ENCODE measurements at regions not wholly inside any gene's neighbourhood (a gene's known extent, or its start where the extent isn't known, plus 50 kb on each side); places are given as distances from the start of the nearest gene placed in this dataset.
A peak's percentile ranks its signal among the peaks of the same experiment; 100 is the strongest.

DNA sequence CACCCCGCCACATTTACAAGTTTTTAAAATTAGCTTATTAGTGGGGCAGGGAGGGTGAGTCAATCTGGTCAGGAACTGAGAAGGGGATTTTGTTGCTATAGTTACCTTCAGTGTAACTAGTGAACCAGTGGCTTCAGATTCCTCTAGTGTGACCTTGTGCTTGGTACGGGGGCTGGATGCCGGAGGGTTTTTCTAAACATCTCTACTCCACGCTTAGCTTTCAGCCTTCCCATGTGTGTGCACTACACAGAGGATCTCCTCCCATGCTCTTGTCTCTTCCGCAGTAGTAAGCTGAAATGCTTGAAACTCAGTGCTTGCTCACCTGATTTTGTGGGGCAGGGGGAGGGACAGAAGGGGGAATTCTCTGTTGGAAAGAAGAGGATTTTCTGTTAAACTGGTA lies 67.9 kb upstream of the AKAP13 start:
- DNase-seq, result no peak

DNA sequence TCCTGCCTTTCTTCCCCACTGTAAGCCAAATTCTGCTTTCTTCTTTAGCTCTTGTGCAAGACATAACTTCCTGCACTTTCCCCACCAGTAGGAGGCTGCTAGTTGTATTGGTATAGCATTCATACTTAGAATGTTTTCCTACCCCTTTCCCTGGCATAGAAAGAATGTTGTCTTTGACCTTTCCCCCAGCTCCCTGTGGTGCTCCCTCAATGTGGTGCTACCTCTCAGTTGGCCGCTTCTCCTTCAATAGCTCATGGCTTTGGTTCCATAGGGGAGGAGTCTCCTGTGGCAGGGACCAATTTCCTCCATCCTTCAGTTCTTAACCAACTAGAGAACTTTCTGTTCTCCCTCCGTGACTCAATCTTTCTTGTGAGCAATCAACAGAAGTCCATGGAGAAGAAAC lies 67.5 kb upstream of the AKAP13 start:
- no peak for DNase-seq

DNA sequence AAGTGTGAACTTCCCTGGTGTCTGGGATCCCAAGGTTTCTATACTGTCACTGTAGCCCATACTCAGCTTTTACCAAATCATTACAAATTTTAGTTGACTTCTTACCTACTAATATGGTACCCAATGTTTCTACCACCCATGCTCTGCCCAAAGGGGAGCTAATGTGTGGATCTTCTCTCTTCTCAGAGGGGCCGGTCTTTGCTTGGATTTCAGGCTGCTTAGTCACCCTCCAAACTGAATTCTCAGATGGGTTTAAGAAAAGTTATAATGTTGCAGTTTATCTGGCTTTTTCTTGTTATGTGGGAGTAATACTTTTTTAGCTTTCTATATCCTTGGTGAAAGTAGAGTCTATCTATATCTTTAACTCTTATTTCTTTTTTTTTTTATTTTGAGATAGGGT lies 67.1 kb upstream of the AKAP13 start:
- DNase-seq, result no peak

DNA sequence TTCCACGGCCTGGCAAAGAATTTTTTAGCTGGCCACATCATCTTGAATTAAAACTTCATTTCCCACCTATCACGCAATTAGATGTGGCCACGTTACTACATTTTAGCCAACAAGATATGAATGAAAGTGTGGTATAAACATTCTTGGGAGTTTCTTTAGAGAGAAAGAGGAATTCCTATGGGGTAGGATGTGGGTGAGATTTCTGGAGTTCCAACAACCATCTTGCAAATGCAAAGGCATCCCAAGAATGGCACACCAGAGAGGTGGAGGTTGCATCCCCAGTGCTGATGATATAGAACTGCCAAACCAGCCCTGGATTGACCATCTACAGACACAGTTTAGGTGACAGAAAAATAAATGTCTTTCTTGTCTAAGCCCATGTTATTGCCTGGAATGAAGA lies 66.3 kb upstream of the AKAP13 start:
- DNase-seq, result no peak

DNA sequence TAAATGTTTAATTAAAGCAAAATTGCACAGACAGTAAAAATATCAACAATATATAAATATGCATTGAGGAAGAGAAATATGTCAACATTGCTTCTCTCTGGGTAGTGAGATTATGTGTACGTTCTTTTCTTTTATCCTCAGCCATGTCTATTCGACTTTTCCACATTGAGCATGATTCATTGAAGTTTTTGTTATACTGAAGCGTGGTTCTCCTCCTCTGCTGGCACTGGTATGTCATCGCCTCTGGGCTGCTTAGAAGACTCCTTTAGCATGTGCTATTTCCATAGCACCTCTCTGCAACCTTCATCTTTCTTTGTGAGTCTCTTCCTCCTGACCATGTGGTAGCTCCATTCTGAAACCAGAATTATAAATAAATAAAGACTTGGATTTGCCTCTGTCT lies 65.8 kb upstream of the AKAP13 start:
- no peak for DNase-seq

DNA sequence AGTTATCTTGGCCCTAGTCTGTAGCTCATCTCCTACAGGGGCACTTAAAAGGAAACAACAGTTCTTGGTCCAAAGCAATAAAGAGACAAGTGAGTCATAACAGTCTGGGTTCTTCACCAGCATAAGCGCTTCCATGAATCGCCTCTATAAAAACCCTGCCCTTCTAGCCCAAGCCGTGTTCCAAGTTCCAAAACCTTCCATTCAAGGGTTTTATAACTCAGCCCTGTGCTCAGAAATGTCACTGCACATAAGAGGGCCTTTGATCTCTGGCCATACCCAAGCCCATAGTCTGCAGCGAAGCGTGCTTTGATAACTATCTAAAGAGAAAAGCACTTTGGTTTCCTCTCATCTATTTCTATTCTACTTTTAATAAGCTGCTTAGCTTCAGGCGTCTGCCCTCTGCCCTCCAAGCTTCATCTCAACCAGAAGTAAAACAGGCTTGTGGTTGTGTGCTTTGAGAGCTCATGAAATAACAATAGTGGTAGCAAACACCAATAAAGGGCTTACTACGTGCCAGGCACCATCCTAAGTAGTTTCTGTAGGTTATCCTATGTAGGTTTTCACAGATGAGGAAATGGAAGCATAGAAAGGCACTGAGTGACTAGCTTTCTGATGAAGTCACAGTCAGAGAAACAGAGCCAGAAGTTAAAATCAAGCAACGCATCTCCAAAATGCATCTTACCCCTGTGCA lies 64.0 kb upstream of the AKAP13 start:
- DNase-seq, result peak; percentile 50

DNA sequence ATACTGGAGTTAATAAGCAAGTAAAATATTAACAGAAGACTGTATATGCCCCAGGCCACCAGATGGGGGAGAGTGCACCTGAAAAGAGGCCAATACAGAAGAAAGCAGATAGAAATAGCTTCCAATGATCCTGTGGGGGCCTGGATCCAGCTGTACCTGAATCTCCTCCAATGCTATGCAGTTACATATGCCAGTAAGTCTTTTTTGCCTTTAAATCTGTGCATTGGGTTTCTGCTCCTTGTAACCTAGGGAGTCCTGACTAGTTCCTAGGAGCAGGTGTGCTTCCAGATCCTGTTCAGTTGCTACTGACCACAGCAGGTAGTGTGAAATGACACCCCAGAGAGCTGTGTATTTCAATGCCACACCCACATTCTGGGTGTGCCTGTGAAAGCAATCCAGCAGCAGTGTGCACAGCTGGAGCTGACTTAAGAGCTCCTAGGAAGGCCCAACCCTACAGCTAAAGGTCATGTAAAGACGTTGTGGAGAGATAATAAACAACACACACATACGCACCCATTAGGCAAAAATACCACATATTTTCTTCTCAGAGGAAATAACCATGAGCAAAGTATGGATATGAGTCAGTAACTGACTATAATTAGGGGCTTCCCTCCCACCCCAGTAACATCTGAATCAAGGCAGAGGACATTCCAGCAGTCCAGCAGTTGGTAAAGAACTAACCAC lies 62.2 kb upstream of the AKAP13 start:
- DNase-seq, result peak; percentile 40

DNA sequence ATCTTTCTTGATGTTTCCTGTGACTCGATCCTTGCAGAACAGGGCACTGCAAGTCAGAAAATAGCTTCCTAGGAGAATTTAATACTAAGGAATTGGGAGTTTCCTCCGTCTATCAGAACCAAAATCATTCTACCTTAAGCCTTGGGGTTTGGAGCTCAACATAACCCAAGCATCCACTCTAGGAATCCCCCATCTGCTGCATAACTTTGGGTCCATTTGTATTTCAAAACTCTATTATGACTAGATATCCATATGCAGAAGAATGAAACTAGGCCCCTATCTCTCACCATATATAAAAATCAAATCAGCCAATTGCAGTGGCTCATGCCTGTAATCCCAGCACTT lies 61.7 kb upstream of the AKAP13 start:
- no peak for DNase-seq

DNA sequence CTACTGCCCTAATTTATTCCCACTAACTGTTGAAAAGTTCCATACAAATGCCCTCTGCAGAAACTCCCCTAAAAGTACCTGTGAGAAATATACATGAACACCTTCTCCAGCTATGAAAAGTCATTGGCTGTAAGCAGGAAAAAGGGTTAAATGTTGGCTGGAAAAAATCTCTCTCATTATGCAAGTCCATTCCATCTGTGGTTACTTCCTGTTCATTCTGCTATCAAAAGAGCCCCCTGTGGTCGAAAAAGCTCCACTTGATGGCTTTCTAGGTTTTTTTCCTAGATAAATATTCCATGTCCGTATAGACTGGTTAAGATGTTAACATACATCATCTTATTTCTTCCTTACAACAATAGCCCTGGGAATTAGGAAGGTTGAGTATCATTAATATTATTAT lies 56.2 kb upstream of the AKAP13 start:
- no peak for DNase-seq

DNA sequence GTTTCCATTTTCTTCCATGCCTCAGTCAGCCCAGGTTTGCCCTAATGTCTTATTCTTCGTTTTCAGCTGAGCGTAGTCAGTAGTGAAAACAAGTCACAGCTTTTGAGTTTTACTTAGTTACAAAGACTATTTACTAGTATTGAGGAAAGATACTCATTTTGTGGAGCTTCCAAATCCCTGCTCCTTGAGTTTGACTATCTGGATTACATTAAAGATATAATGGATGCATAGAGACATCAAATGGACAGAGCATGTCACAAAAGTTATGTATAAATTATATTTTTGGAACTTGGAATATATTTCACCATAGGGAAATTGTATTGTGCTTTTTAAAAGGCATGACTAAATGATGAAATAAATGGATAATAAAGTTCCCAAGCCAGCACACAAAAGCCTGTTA lies 54.6 kb upstream of the AKAP13 start:
- DNase-seq, result no peak

DNA sequence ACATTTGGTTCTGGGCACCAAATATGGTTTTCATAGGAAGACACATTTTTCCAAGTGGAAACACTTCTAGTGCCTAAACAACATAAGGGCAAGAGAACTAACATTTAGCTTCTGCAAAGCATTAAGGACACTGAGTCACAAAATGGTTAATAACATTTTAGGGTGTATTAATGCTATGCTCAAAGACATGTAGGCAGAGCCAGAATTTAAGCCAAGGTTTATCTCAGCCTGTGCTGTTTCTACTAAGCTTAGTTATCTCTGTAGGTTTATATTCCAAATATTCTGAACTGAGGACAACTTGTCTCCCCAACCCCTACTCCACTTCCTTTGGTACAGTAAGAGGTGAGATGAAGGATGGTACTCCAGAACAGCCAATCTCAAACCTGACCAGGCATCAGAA lies 54.1 kb upstream of the AKAP13 start:
- no peak for DNase-seq

DNA sequence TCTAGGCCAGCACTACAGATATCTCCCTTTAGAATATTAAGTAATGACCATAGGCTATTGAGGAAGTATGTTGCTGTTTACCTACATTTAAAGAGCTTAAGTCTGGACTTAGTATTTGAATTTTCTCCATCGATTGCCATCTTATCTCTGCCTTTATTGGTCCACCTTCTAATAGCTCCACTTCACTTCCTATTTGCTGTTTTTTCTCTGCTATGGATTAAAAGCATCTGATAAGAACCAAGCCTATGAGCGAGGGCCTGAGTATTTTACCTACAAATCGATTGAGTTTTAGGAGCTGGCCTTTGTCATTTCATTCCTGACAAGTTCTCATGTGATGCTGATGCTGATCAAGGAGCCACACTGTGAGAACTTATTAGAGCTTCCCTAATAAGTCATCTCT lies 52.6 kb upstream of the AKAP13 start:
- no peak for DNase-seq

DNA sequence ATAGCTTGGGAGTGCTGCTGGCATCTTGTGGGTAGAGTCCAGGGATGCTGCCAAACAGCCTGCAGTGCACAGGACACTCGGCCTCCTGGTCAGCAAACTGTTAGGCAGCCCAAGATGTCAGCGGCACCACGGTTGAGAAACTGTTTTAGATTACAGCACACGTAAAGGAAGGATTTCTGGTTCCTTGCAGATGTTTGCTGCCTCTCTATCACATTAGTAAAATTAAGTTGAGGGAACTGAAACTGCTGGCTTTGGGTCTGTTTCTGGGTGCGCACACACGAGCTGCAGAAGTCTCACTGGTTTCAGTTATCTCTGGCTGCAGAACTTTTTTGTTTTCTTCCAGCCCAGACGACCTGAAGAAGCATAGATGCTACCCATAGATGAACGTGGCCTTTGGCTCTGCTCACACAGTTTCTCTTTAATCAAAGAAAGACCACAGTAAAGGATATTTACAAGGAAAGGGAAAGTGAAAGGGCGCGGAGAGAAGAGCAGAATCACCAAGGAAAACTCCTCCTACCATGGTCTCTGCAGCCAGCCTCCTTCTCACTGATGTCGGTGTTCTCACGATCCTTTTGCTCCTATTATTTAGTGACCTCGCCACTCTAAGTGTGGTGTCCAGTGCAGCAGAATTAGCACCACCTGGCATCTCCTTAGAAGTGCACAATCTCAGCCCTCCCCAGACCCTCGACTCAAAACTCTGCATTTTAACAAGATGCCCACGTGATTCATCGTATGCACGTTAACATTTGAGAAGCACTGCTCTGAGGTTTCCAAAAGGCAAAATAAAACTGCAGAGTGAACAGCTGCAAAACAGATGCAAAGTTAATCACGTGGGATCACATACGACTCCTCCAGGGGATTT lies 50.6 kb upstream of the AKAP13 start:
- DNase-seq, result peak; percentile 56

Measured in CD4-positive, alpha-beta T cell treated with Interleukin-17A for 4 hours (primary cell).